Sciatic nerve (tissue), 2 donors: ENCODE measurements at regions not wholly inside any gene's neighbourhood (a gene's known extent, or its start where the extent isn't known, plus 50 kb on each side); places are given as distances from the start of the nearest gene placed in this dataset.

ENCODE experiments used
- ATAC-seq: fragments of 200-7000 bp; cut with Tn5 transposase; one replicate; pipeline ENCODE4 v1.9.1; 2020; ENCODE audit warnings: mild to moderate bottlenecking, moderate library complexity
- DNase-seq: peaks from one replicate; pipeline ENCODE4 v3.0.0-alpha.2; 2020; ENCODE audit warnings: low spot score
- intact Hi-C: fragments of 100-400 bp; cut with DNase I; formaldehyde crosslinking; loops from one replicate; pipeline ENCODE4 v1.14.2; 2022
- donor health status: DM: no; HTN: no; CAD: no.
- donor health status: DM: no; HTN: no; CAD: no.

DNA sequence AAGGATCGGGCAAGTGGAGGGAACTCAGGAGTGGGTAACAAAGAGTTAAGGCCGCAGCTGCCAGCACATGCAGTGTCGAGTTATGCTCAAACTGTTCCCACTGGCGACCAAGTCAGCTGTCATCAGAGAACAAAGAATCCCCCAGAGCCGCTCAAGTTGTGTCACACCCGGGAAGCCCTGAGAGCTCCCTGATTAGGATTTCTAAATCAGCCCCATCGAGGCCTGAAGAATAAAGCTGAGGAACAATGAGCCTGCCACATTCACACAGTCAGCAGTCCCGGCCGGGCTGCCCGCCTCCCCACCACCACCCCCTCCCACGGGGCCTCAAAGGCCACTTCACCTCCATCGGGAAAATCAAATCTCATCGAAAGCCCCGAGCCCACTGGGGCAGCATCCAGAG lies 84.5 kb downstream of the SOX9 start:
- ATAC-seq (no peak), DNase-seq (no peak)
- intact Hi-C loops: no loop called here

DNA sequence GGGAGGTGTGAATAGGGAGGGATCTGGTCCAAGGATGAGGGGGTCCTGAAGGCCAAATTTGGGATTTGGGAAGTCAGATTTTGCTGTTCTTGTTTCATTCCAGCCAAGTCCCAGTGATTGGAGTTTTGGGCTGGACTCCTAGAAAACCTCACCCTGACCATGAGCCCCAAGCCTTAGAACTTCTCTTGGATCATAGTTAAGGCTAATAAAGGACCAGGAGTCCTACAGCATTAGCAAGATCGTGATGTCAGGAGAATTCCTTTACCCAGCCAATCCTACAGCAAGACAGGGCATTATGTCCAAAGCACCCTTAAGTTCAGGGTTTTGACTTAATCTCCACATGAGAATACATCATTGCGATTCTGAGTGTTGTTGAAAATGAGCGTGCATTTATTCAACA lies 85.0 kb downstream of the SOX9 start:
- ATAC-seq (no peak), DNase-seq (no peak)
- intact Hi-C loops: no loop called here

DNA sequence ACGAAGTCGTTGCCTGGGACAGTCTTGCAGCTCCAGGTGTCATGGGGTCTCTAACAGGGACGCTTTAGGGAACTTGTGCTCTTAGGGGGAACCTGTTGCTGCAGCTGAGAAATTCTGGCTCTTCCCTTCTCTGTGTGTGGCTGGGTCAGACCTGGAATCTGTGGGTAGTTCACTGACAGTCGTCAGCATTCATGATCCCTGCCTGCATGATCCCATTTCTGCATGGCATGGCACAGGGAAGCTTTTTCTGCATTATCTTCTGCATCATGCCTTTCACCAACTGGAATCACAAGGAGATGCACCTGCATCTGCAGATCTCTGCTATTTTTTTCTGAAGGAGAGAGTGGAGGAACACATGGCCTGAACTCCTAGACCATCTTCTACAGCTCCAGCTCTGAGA lies 85.6 kb downstream of the SOX9 start:
- DNase-seq: no peak
- ATAC-seq: no peak
- intact Hi-C loops: no loop called here

DNA sequence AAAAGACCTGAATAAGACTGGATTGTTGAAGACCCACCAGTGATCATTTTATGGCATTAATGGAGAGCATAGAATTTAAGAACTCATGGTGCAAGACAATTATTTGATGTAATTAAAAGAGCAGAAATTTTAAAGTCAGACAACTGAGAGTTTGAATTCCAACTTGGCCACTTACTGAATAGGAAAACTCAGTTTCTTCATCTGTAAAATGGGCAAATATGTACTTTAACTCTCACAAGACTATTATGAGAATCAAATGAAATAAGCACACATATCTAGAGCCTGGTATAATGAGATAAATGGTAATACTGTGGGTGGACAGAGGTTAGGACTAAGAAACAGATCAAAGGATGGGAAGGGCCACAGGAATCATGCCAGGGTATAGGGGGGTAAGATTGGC lies 88.0 kb downstream of the SOX9 start:
- DNase-seq: no peak
- no peak for ATAC-seq
- intact Hi-C loops: no loop called here

DNA sequence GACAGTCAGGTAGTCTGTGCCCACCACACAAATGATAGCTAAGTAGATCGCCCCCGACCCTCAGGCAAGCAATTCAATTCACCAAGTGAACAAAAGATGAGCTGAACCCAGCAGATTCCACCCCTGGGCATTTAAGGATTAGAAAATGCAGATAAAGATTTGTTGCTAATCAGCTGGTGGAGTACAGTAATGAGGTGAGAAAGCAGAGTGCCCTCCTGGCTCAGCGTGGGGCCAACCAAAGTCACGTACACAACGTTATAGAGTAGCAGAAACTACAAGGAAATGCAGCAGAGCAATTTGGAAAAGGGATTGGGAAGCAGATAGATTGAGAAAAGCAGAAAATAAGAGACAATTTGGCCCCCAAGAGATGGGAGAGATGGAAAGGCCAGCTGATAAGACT lies 91.2 kb downstream of the SOX9 start:
- no peak for ATAC-seq
- DNase-seq: no peak
- intact Hi-C loops: no loop called here

DNA sequence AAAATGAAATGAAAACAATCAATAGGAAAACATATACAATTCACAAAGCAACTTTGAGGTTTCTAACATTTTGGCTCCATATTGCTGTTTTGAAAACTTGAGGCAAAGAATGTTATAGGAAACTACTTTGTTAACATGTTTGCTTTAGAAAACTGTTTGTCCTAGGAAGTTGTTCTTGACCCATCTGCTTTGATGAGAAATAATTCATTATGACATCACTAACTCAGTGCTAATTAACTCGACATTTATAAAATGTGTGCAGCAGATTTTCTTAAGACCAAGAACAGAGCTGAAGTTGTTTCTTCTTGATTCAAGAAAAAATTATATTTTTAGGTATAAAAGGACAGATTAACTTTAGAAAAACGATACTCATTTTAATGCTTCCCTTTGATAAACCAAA lies 94.7 kb downstream of the SOX9 start:
- no peak for ATAC-seq
- no peak for DNase-seq
- intact Hi-C loops: no loop called here

DNA sequence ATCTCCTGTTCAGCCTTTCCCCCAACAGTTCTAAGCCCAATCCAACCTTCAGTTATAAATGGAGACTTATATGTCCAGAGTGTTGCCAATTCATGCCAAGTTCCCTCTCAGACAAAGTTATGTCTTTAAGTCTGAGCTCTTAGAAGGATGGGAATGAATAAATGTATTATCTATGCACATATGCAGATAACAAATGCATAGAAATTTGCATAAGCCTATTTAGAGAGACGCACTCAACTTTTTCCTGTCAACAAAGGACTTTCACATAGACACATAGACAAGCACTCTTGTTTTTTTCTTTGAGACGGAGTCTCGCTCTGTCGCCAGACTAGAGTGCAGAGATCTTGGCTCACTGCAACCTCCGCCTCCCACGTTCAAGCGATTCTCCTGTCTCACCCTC lies 95.1 kb downstream of the SOX9 start:
- DNase-seq (no peak), ATAC-seq (no peak)
- intact Hi-C loops: no loop called here

DNA sequence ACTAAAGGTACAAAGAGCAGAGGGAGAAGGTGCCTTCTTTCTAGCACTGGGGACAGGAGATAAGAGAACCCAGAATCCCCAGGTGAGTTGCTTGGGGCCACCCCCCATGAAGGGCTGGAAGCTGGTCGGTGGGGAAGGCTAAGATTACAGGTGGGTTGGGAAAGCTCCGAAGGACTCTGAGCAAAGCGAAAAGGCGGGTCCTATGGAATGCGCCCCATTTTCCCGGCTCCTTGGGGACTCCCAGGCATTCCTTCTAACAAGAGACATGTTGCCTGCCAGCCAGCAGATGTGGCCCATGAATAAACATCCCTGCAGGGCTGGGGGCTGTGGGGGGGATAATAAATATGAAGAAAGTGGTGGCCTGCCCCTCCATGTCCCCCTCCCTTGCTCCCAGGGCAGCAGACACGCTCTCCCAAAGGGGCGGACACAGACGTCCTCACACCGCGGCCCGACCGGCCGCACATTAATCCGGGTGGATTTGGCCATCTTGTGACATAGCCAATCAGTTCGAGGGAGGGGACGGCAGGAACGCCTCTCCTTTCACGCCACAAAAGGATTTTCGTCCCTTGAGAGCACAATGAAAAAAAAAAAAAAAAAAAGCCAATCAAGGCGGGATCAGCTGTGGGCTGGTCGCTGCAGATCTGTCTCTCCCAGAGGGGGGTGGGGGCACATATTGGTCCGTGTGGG lies 98.5 kb downstream of the SOX9 start:
- intact Hi-C loops: no loop called here
- DNase-seq: no peak
- peak; percentile 55 for ATAC-seq

DNA sequence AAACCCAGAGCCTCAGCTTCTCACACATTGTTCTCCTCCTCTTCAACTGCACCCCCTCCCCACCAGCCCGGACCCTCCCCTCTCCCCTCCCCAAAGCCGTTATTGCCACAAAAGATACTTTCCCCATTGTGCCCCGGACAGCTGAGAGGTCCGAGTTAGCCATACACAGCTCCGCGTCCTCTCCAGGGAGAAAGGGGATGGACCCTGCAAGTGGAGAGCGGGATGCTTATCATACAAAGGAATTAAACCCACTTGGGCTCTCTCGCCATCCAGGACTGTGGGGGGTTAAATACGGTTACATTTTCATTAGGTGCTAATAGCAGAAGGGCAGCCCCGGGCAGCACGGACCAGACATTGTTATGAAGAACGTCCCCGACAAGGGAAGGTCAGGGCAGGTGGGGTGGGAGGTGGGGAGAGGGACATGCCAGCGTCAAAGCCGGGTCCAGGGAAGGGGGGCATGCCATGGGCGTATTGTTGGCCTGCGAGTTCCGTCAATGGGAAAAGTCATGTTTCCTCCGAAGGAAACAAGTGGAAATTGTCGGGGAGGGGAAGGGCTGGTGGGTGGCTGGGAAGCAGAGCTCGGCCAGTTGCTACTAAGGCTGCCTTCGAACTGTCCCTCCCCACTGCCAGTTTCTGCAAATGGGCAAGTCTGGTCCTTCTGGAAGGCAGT lies 99.1 kb downstream of the SOX9 start:
- DNase-seq (no peak), ATAC-seq (peak; percentile 32)
- intact Hi-C loops: no loop called here

DNA sequence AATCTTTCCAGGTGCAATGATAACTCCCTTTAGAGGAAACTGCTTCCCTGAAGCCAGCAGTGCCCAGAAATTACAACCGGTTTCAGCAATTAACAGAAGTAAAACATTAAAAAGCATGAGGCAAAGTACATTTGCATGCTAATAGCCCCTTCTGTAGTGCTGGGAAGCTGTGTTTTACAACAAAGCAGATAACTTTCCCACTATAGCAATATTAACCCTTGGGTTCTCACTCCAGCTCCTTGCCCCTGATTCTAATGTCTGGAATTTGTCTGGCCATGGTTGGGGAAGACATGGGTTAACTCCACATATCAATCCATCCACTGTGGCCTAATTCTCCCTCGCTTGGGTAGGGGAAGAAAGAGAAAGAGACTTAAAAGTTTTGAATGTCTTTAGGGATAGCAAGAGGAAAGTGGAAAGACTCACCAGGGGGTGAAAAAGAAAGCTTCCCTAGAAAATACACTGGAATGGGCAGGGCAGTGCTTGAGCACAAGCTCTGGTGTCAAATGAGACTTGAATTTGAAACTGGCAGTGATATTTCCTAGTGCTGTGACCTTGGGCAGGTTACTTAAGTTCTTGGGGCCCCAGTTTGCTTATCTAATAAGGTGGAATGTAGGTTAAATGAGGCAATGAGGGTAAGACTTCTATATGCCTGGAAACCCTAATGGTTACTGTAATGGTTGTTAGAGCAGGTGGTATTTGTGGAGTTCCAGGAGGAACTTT lies 102.0 kb downstream of the SOX9 start:
- intact Hi-C loops: no loop called here
- DNase-seq (no peak), ATAC-seq (no peak)

DNA sequence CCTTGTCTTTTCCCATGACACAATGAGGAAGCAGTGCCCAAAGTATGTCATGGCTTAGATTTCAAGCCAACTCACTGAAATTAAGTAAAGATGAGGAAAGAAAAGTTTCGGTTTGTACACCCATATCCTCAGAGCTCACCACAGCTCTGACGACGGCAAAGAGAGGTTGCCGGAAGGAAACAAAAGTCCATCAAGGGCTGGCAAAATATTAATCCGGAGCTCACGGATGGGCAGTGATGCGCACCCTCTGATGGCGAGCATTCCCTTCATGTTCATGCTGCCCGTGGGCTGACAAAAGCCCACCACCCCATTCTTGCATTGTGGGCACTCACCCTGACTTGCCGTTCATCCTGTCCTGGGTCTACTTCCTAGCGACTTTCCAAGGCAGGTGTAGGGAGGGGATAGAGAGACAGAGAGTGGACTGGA lies 103.1 kb downstream of the SOX9 start:
- DNase-seq: no peak
- intact Hi-C loops: no loop called here
- no peak for ATAC-seq

DNA sequence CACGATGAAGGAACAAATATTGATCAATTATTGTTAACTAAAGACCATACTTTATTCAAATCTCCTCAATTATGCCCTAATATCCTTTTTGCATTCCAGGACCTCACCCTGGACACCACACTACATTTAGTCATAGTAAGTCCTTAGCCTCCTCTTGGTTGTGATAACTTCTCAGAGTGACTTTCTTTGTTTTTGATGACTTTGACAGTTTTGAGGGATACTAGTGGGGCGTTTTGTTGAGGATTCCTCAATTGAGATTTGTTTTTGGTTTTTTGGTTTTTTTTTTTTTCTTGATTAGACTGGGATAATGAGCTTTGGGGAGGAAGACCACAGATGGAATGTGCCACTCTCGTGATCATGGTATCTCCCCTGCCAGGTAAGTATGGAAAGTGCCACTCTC lies 105.5 kb downstream of the SOX9 start:
- ATAC-seq (no peak), DNase-seq (no peak)
- intact Hi-C loops: no loop called here

DNA sequence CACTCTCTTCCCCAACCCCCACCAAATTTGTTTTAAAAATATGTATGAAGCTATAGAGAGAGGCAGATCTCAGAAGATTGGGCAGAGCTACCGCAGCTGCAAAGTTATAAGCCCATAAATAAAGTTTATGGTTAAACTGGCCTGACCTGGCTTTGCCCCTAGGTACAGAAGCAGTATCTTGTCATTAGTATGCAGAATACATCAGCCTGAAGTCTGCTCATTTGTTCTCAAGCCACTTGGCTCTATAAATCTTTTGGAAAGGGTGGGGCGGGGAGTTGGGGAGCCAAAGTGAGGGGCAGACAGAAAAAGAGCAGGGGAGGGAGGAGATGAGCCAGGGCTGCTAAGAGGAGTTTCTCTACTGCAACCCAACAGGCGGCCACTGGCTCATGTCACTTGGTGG lies 113.2 kb downstream of the SOX9 start:
- no peak for ATAC-seq
- intact Hi-C loops: no loop called here

DNA sequence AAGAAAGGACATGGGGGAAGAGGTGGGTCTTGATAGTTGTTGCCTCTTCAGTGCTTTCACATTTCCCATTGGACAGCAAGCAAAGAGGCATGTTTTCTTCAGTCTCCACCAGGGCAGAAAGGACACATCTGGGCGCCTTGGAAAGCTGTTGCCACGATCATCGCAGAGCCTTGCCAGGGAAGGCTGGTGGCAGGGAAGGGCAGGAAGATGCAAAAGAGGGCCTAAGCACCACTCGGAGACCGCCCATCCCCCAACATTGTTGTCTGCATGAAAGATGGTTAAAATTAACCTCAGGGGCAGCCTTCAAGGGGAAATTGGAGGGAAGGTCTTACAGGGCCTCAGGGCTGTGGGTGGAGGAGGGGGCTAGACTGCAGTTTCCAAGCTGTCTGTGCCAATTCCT lies 114.2 kb downstream of the SOX9 start:
- ATAC-seq (no peak), DNase-seq (no peak)
- intact Hi-C loops: no loop called here

More for the DNA sequence above, 113.2 kb downstream of the SOX9 start:
- no peak for DNase-seq

DNA sequence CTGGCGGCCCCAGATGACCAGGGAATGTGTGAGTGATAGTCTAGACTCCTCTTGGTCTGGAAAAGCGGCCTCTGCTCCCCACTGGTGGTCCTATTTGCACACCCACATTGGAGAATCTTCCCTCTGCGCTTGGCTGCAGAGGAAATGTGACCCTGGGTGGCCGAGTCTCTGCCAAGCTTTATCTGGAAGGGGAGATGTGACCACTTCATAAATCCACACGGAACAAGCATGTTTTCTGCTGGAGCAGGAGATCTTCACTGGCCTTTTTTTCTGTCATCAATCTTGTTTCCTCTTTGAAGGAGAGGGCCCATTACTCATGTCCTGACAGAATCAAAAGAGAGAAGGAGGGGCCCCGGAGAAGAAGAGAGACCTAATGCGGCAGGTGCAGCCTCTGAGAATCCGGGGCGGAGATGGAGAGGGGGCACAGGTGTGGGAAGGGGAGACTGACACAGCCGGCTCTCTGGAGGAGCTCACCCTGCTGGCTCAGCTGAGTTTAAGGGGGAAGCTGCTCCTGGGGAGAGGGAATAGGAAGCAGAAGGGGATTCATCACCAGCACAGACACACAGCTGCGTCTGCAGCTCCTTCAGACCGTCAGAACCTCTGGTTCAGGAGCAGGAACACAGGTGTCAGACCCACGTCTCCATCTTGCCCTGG lies 116.3 kb downstream of the SOX9 start:
- intact Hi-C loops: no loop called here
- ATAC-seq (no peak), DNase-seq (no peak)

DNA sequence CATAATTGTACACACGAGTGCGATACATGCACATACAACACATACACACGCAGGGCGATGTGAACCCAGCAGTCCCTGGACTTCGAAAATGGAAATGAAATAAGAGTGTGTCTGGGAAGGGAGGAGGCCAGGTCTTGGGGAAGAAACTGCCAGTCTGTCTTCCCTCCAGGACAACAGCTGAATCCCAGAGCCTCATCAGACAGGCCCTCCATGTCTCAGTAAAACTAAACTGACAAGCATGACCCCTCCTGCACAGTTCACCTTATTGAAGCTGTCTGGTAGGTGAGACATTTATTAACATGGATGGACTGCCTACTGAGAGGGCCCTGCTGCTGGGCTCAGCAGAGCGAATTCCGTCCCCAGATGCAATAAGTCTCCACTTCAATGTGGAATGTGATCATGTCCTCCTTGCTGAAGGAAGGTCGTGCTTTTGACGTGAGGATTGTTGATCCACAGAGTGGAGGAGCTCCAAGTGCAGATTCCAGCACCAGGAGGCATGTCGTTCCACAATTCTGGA lies 117.4 kb downstream of the SOX9 start:
- DNase-seq (no peak), ATAC-seq (no peak)
- intact Hi-C loops: no loop called here

DNA sequence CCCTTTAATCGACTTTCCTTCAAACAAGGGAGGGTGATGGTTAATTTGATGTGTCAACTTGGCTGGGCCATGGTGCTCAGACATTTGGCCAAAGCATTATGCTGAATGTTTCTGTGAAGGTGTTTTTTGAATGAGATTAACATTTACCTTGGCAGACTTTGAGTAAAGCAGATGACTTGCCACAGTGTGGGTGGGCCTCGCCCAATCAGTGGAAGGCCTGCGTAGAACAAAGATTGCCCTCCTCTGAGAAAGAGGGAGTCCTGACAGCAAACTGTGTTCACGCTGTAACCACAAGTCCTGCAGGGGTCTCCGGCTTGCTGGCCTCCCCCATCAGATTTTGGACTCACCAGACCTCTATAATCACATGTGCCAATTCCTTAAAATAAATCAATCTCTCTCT lies 118.7 kb downstream of the SOX9 start:
- intact Hi-C loops: no loop called here
- no peak for ATAC-seq
- DNase-seq: no peak

DNA sequence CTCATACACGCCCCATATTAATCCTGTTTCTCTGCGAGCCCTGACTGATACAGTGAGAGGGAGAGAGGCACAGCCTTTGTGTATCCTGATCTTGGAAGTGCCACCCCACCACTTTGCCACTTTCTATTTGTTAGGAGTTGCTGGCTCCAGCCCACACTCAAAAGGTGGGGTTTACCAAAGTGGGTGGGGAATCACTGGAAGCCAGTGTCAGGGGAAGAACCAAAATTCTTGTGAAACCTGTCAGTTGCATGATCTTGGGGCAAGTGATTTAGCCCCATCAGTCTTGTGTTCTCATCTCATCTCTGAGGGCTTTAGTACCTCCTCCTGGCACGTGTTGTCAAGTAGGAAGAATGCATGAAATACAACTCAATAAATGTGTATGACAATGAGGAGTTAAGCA lies 119.5 kb downstream of the SOX9 start:
- DNase-seq: no peak
- ATAC-seq: no peak
- intact Hi-C loops: no loop called here

DNA sequence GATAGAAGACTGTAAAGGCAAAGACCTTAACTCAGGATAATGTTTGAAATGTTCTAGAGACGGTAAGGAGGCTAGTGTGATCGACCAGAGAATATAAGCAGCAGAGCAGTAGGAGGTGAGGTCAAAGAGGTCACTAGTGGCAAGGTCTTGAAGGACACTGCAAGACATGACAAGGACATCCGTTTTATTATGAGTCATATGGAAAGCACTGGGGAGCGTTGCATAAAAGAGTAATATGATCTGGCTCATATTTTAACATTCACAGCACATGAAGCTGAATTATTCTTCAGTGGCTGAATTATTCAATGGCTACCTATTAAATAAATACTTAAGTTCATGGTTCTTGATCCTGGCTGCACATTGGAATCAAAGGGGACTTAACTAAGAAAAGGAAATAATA lies 123.7 kb downstream of the SOX9 start:
- ATAC-seq (no peak), DNase-seq (no peak)
- intact Hi-C loops: no loop called here

DNA sequence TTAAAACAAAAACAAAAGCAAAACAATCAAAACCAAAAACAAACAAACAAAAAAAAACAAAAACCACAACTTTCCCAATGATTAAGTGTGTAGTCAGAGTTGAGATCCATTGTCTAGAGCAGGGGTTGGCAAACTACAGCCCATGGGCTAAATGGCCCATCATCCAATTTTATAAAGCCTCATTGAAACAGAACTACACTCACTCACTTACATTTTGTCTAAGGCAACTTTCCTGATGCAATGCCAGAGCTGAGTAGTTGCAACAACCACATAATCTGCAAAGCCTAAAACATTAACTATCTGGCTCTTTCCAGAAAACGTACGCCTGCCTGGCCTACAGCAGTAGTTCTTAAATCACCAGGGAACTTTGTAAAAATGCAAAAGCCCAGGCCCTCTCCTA lies 124.1 kb downstream of the SOX9 start:
- no peak for ATAC-seq
- intact Hi-C loops: no loop called here
- DNase-seq: no peak
